H9 (cell line): ENCODE measurements at regions not wholly inside any gene's neighbourhood (a gene's known extent, or its start where the extent isn't known, plus 50 kb on each side); places are given as distances from the start of the nearest gene placed in this dataset.

Experiments
- DNase-seq: peaks from one replicate; pipeline ENCODE4 v3.0.0-alpha.2; 2017
- H2AFZ ChIP-seq: one replicate; pipeline ENCODE4 v1.6.1; 2013; ENCODE audit warnings: mild to moderate bottlenecking, low read length, control low read depth, moderate library complexity
- H2AK5ac ChIP-seq: 2 replicates; pipeline ENCODE4 v1.6.1; 2013; ENCODE audit warnings: low read length, control low read depth, mixed read lengths; ENCODE audit not compliant: insufficient read length
- H2BK120ac ChIP-seq: one replicate; pipeline ENCODE4 v1.6.1; 2013; ENCODE audit warnings: low read depth, mild to moderate bottlenecking, low read length, control low read depth, inconsistent platforms; ENCODE audit not compliant: poor library complexity, severe bottlenecking
- H2BK12ac ChIP-seq: 2 replicates; pipeline ENCODE4 v1.6.1; 2013; ENCODE audit warnings: low read length, control low read depth, mixed read lengths, low read depth; ENCODE audit not compliant: insufficient read length
- H2BK15ac ChIP-seq: 2 replicates; pipeline ENCODE4 v1.6.1; 2013; ENCODE audit warnings: low read depth, low read length, control low read depth
- H2BK20ac ChIP-seq: one replicate; pipeline ENCODE4 v1.6.1; 2013; ENCODE audit warnings: low read depth, mild to moderate bottlenecking, low read length, control low read depth, inconsistent platforms; ENCODE audit not compliant: poor library complexity, severe bottlenecking
- H2BK5ac ChIP-seq: 2 replicates; pipeline ENCODE4 v1.6.1; 2013; ENCODE audit warnings: low read length, control low read depth, mixed read lengths; ENCODE audit not compliant: insufficient read length
- H3K14ac ChIP-seq: 2 replicates; pipeline ENCODE4 v1.6.1; 2013; ENCODE audit warnings: low read length, control low read depth; ENCODE audit not compliant: insufficient read depth
- H3K18ac ChIP-seq: 2 replicates; pipeline ENCODE4 v1.6.1; 2013; ENCODE audit warnings: low read depth, mild to moderate bottlenecking, mixed read lengths, low read length, control low read depth; ENCODE audit not compliant: insufficient read length
- H3K23ac ChIP-seq: 2 replicates; pipeline ENCODE4 v1.6.1; 2013; ENCODE audit warnings: low read length, control low read depth, mixed read lengths, low read depth; ENCODE audit not compliant: insufficient read length
- H3K23me2 ChIP-seq: 2 replicates; pipeline ENCODE4 v1.6.1; 2013; ENCODE audit warnings: low read depth, mild to moderate bottlenecking, mixed read lengths, low read length, control low read depth; ENCODE audit not compliant: insufficient read length, poor library complexity, severe bottlenecking
- H3K27ac ChIP-seq: 2 replicates; pipeline ENCODE4 v1.5.1; 2013; ENCODE audit warnings: low read length, control low read depth, mixed read lengths, low read depth; ENCODE audit not compliant: insufficient read length
- H3K27me3 ChIP-seq: 2 replicates; pipeline ENCODE4 v1.6.1; 2013; ENCODE audit warnings: low read length, control low read depth, inconsistent platforms; ENCODE audit not compliant: insufficient read depth
- H3K4ac ChIP-seq: 2 replicates; pipeline ENCODE4 v1.6.1; 2013; ENCODE audit warnings: low read depth, mild to moderate bottlenecking, control low read depth, inconsistent platforms, low read length, moderate library complexity
- H3K4me1 ChIP-seq: 2 replicates; pipeline ENCODE4 v1.6.1; 2013; ENCODE audit warnings: low read length, control low read depth, inconsistent platforms; ENCODE audit not compliant: insufficient read depth
- H3K4me2 ChIP-seq: 2 replicates; pipeline ENCODE4 v1.6.1; 2013; ENCODE audit warnings: low read length, control low read depth, mixed read lengths; ENCODE audit not compliant: insufficient read length, insufficient read depth
- H3K56ac ChIP-seq: 2 replicates; pipeline ENCODE4 v1.6.1; 2013; ENCODE audit warnings: low read depth, mild to moderate bottlenecking, mixed read lengths, low read length, control low read depth; ENCODE audit not compliant: insufficient read length
- H3K79me1 ChIP-seq: 2 replicates; pipeline ENCODE4 v1.6.1; 2013; ENCODE audit warnings: low read depth, mild to moderate bottlenecking, moderate library complexity, low read length, control low read depth, inconsistent platforms; ENCODE audit not compliant: insufficient read depth, poor library complexity, severe bottlenecking
- H3K79me2 ChIP-seq: 2 replicates; pipeline ENCODE4 v1.6.1; 2013; ENCODE audit warnings: low read length, control low read depth, inconsistent platforms; ENCODE audit not compliant: insufficient read depth
- H3K9ac ChIP-seq: 2 replicates; pipeline ENCODE4 v1.6.1; 2013; ENCODE audit warnings: low read length, control low read depth, mixed read lengths; ENCODE audit not compliant: insufficient read length; ENCODE audit errors: extremely low read depth
- H3K9me3 ChIP-seq: one replicate; pipeline ENCODE4 v1.6.1; 2013; ENCODE audit warnings: low read depth, low read length, inconsistent platforms; ENCODE audit not compliant: control insufficient read depth
- H3T11ph ChIP-seq: one replicate; pipeline ENCODE4 v1.6.1; 2013; ENCODE audit warnings: mild to moderate bottlenecking, low read length, control low read depth, inconsistent platforms
- H4K20me1 ChIP-seq: one replicate; pipeline ENCODE4 v1.6.1; 2013; ENCODE audit not compliant: control insufficient read depth, insufficient read length, insufficient read depth
- H4K5ac ChIP-seq: 2 replicates; pipeline ENCODE4 v1.6.1; 2013; ENCODE audit warnings: low read depth, mild to moderate bottlenecking, mixed read lengths, low read length, control low read depth; ENCODE audit not compliant: insufficient read length
- H4K8ac ChIP-seq: replicated peaks from 2 replicates; pipeline ENCODE4 v1.6.1; 2013; ENCODE audit warnings: low read length, control low read depth, mixed read lengths, low read depth; ENCODE audit not compliant: insufficient read length
- H4K91ac ChIP-seq: 2 replicates; pipeline ENCODE4 v1.6.1; 2013; ENCODE audit warnings: low read depth, mild to moderate bottlenecking, moderate library complexity, mixed read lengths, low read length, control low read depth; ENCODE audit not compliant: insufficient read length
- H3K27ac Mint-ChIP-seq, 3 experiments: 2 replicates in 2 of 3; 3 replicates in 1 of 3; pipeline ENCODE4 v1.8.0; 2020 to 2021; ENCODE audit warnings: mixed read lengths in 3 of 3, mild to moderate bottlenecking in 1 of 3, moderate library complexity in 1 of 3
- H3K27me3 Mint-ChIP-seq: 2 replicates; pipeline ENCODE4 v1.8.0; 2021; ENCODE audit warnings: low read depth, mild to moderate bottlenecking, moderate library complexity, mixed read lengths
- H3K36me3 Mint-ChIP-seq, 3 experiments: 2 replicates in 2 of 3; 3 replicates in 1 of 3; pipeline ENCODE4 v1.8.0; 2020 to 2021; ENCODE audit warnings: low read depth in 3 of 3, mixed read lengths in 3 of 3; ENCODE audit not compliant: insufficient read depth in 1 of 3
- H3K4me1 Mint-ChIP-seq, 2 experiments: 2 replicates each; pipeline ENCODE4 v1.8.0; 2020; ENCODE audit warnings: mixed read lengths in 2 of 2
- H3K4me3 Mint-ChIP-seq, 2 experiments: 2 replicates in 1 of 2; 3 replicates in 1 of 2; pipeline ENCODE4 v1.8.0; 2020 to 2021; ENCODE audit warnings: mild to moderate bottlenecking in 2 of 2, mixed read lengths in 2 of 2, moderate library complexity in 1 of 2
- H3K9me3 Mint-ChIP-seq, 2 experiments: 2 replicates in 1 of 2; 3 replicates in 1 of 2; pipeline ENCODE4 v1.8.0; 2020; ENCODE audit warnings: mild to moderate bottlenecking in 2 of 2, mixed read lengths in 2 of 2, moderate library complexity in 1 of 2
- WGBS: extraction: QIAGEN DNeasy Blood & Tissue Kit; methylation state at CpG from one replicate; pipeline ENCODE4 v1.1.7; 2013; ENCODE audit warnings: missing lambda C conversion rate, low lambda C conversion rate, mixed read lengths; ENCODE audit not compliant: insufficient read length; ENCODE audit errors: extremely low coverage; 5-methylcytosine and 5-hydroxymethylcytosine counted together
- TF ChIP-seq, protein P1 (sequence below): fragments of 200-600 bp; sonication (generic); conservative IDR thresholded peaks from 3 replicates; pipeline ENCODE4 v1.8.0; 2021; ENCODE audit warnings: antibody characterized with exemption, mild to moderate bottlenecking

DNA sequence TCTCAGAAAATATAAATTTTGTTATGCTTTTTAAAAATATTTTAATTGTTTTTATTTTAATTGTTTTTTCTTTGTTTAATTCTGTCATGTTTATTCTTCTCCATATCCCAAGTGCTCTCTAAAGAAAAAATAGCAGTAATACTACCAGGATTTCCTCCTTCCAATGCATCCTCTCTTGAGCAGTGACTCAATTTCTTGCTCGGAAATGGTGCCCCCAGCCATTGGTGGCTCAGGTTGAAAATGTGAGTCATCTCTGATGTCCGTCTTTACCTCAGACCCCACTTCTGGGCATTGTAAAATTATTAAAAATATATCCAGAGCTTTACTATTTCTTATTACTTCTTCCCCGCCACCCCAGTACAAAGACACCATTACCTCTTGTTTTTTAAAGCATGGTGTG lies 898.5 kb downstream of the METTL15 start:
- no peak overlapping the region for H3K14ac ChIP-seq
- H2AK5ac ChIP-seq: no peak overlapping the region
- H3K4me2 ChIP-seq: no peak overlapping the region
- no peak for DNase-seq
- H2BK5ac ChIP-seq: no peak overlapping the region
- H3K9ac ChIP-seq: no peak overlapping the region
- H2AFZ ChIP-seq: no peak overlapping the region
- H3K56ac ChIP-seq: no peak overlapping the region
- H4K8ac ChIP-seq: no peak overlapping the region
- no peak overlapping the region for H4K5ac ChIP-seq
- no peak overlapping the region for H4K91ac ChIP-seq
- H3K27me3 Mint-ChIP-seq: no peaks in the 10 kb centered on the region
- H2BK12ac ChIP-seq: no peak overlapping the region
- no peak overlapping the region for H3K23ac ChIP-seq
- H3K36me3 Mint-ChIP-seq: no peaks in the 10 kb centered on the region
- no peaks in the 10 kb centered on the region; a peak in 1 of 5 replicates for H3K9me3 Mint-ChIP-seq
- H3K18ac ChIP-seq: no peak overlapping the region
- no peak overlapping the region for H3K27ac ChIP-seq
- H3K4me1 ChIP-seq: no peaks in the 10 kb centered on the region
- H3K4ac ChIP-seq: no peak overlapping the region
- H3K9me3 ChIP-seq: no peaks in the 10 kb centered on the region
- no CpG with 5 or more reads among the region's 3 CpGs for WGBS
- no peak overlapping the region for H2BK120ac ChIP-seq
- no peaks in the 10 kb centered on the region for H3K23me2 ChIP-seq
- no peak overlapping the region for H3K4me3 Mint-ChIP-seq
- no peaks in the 10 kb centered on the region for H3K27me3 ChIP-seq
- no peaks in the 10 kb centered on the region for H3K4me1 Mint-ChIP-seq
- TF ChIP-seq, protein P1, sequence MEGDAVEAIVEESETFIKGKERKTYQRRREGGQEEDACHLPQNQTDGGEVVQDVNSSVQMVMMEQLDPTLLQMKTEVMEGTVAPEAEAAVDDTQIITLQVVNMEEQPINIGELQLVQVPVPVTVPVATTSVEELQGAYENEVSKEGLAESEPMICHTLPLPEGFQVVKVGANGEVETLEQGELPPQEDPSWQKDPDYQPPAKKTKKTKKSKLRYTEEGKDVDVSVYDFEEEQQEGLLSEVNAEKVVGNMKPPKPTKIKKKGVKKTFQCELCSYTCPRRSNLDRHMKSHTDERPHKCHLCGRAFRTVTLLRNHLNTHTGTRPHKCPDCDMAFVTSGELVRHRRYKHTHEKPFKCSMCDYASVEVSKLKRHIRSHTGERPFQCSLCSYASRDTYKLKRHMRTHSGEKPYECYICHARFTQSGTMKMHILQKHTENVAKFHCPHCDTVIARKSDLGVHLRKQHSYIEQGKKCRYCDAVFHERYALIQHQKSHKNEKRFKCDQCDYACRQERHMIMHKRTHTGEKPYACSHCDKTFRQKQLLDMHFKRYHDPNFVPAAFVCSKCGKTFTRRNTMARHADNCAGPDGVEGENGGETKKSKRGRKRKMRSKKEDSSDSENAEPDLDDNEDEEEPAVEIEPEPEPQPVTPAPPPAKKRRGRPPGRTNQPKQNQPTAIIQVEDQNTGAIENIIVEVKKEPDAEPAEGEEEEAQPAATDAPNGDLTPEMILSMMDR: no peak
- no peaks in the 10 kb centered on the region for H4K20me1 ChIP-seq
- H3K79me1 ChIP-seq: no peaks in the 10 kb centered on the region
- H3K79me2 ChIP-seq: no peaks in the 10 kb centered on the region
- no peak overlapping the region for H2BK15ac ChIP-seq
- H2BK20ac ChIP-seq: no peak overlapping the region
- H3K27ac Mint-ChIP-seq: 0 out of 7 replicates have a peak overlapping the region, but pooled peaks of 1 of the 3 experiments have one; percentile 40
- no peak overlapping the region for H3T11ph ChIP-seq
